Coronary artery (tissue), 2 donors: ENCODE measurements at regions not wholly inside any gene's neighbourhood (a gene's known extent, or its start where the extent isn't known, plus 50 kb on each side); places are given as distances from the start of the nearest gene placed in this dataset.

ENCODE experiments used
- DNase-seq: peaks from one replicate; pipeline ENCODE4 v3.0.0-alpha.2; 2017; ENCODE audit warnings: low spot score
- H3K27ac ChIP-seq, 2 donors: fragments of 200-600 bp; sonication (generic); one replicate each; pipeline ENCODE4 v1.5.1; 2016 to 2019
- H3K4me3 ChIP-seq: fragments of 200-600 bp; sonication (generic); 2 replicates; pipeline ENCODE4 v1.5.1; 2016; ENCODE audit warnings: mild to moderate bottlenecking, moderate library complexity
- TF ChIP-seq, protein P1 (sequence below): fragments of 200-600 bp; sonication (generic); IDR thresholded peaks from one replicate; pipeline ENCODE4 v1.5.1; 2019; ENCODE audit warnings: antibody characterized with exemption

GRCh38 chr7:68748934-68749900, 849.1 kb upstream of the AUTS2 start:
- H3K4me3 ChIP-seq = no peak overlapping the region
- H3K27ac ChIP-seq = no peak overlapping the region
- no peak for DNase-seq
- TF ChIP-seq, protein P1, sequence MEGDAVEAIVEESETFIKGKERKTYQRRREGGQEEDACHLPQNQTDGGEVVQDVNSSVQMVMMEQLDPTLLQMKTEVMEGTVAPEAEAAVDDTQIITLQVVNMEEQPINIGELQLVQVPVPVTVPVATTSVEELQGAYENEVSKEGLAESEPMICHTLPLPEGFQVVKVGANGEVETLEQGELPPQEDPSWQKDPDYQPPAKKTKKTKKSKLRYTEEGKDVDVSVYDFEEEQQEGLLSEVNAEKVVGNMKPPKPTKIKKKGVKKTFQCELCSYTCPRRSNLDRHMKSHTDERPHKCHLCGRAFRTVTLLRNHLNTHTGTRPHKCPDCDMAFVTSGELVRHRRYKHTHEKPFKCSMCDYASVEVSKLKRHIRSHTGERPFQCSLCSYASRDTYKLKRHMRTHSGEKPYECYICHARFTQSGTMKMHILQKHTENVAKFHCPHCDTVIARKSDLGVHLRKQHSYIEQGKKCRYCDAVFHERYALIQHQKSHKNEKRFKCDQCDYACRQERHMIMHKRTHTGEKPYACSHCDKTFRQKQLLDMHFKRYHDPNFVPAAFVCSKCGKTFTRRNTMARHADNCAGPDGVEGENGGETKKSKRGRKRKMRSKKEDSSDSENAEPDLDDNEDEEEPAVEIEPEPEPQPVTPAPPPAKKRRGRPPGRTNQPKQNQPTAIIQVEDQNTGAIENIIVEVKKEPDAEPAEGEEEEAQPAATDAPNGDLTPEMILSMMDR = no peak

DNA sequence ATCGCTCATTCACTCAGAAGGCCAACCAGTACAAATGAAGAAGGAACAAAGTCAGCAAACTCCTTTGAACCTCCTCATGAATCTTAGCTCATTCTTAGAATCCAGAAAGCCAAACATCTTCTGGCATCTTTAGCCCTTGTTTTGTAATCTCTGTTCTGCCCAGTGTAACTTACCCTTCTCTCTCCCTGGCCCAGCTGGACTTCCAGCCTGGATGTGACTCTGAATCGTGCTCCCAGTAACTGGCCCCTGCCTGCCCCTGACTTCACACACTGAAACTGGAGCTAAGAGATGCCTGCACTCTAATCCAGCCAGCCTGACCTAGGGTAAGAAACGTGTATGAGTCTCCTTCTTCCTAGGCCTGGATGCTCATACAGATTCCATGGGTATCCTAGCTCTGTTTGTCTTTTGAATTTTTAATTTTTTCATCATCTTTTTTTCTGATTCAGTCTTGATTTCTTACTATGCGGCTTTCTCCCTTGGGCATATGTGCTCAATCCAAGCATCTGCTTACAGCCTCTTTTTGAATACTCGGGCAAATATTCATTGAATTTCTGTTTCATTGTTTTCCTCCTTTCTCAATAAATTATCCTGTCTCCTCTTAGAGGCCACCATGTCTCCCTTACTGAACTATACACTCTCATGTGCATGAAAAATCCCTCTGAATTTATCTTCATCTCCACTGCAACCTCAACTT, 845.6 kb upstream of the AUTS2 start:
- TF ChIP-seq, protein P1 = no peak
- H3K27ac ChIP-seq = no peak overlapping the region
- DNase-seq = no peak
- no peak overlapping the region for H3K4me3 ChIP-seq

DNA sequence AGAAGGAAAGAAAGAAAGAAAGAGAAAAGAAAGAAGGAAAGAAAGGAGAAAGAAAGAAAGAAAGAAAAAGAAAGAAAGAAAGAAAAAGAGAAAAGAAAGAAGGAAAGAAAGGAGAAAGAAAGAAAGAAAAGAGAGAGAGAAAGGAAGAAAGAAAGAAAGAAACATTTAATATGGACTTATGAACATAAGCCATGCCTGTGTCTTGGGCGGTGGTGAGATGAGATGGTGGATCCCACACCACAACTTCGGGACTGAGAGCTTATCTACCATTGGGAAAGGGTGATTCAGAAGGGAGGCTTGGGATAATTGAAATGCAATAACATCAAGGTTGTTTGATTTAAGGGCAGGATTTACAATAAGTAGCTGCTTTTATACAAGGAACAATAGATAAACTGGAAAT, 843.9 kb upstream of the AUTS2 start:
- TF ChIP-seq, protein P1 = no peak
- Histone ChIP-seq H3K4me3 (no peak overlapping the region), H3K27ac (no peak overlapping the region)
- no peak for DNase-seq

- Histone ChIP-seq H3K27ac (no peak overlapping the region), H3K4me3 (no peak overlapping the region)
- DNase-seq = no peak
- TF ChIP-seq, protein P1 = no peak
Measured at GRCh38 chr7:68756986-68757495, 841.2 kb upstream of the AUTS2 start.

- TF ChIP-seq, protein P1 = no peak
- Histone ChIP-seq H3K27ac (no peak overlapping the region), H3K4me3 (no peak overlapping the region)
- DNase-seq = no peak
Measured at GRCh38 chr7:68760556-68760955, 837.7 kb upstream of the AUTS2 start.

DNA sequence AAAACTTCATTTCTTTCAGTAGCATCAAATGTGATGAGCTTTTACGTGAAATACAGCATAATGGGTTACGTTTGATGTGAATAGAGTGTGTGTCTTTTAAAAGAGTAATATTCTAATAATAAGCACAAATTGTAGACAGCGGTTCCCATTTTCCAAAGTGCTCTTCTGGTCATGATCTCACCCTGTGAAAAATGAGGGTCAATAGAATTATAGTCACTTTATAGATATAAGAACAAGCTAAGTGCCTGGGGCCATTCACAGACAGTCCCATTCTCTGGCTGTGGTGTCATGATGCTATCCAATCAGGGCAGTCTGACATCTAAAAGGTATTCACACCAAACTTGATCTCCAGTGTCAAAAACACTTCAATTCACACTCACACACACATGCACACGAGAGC, 830.8 kb upstream of the AUTS2 start:
- H3K27ac ChIP-seq = no peak overlapping the region
- TF ChIP-seq, protein P1 = no peak
- H3K4me3 ChIP-seq = no peak overlapping the region
- no peak for DNase-seq
